HG02678 (cell line): ENCODE measurements at regions not wholly inside any gene's neighbourhood (a gene's known extent, or its start where the extent isn't known, plus 50 kb on each side); places are given as distances from the start of the nearest gene placed in this dataset.
"Not testable (repeated sequence)": the region's sequence is repeated elsewhere in the genome, so short reads cannot be mapped to it uniquely, and the experiment has no call there.

ENCODE experiments used
- ATAC-seq: cut with Tn5 transposase; IDR thresholded peaks from one replicate; pipeline ENCODE4 v1.9.1; 2021; ENCODE audit warnings: mild to moderate bottlenecking, moderate library complexity; ENCODE audit not compliant: unreplicated experiment

- ATAC-seq, result no peak
Measured at GRCh38 chr18:29779096-29779495, 1263.4 kb downstream of the DSC3 start.

GRCh38 chr18:29753379-29753778, 1289.2 kb downstream of the DSC3 start:
- no peak for ATAC-seq

GRCh38 chr18:29749704-29750103, 1292.8 kb downstream of the DSC3 start:
- no peak for ATAC-seq

- ATAC-seq, result no peak
Measured at GRCh38 chr18:29741461-29741860, 1301.1 kb downstream of the DSC3 start.

GRCh38 chr18:29737620-29738019, 1304.9 kb downstream of the DSC3 start:
- no peak for ATAC-seq

GRCh38 chr18:29737190-29737589, 1305.4 kb downstream of the DSC3 start:
- no peak for ATAC-seq

- ATAC-seq, result no peak
Measured at GRCh38 chr18:29730073-29730472, 1312.5 kb downstream of the DSC3 start.

- no peak for ATAC-seq
Measured at GRCh38 chr18:29726646-29727045, 1315.9 kb downstream of the DSC3 start.

GRCh38 chr18:29723486-29723885, 1319.1 kb downstream of the DSC3 start:
- ATAC-seq, result not testable (repeated sequence)

GRCh38 chr18:29715960-29716359, 1326.6 kb downstream of the DSC3 start:
- not testable (repeated sequence) for ATAC-seq

GRCh38 chr18:29712785-29713184, 1329.8 kb downstream of the DSC3 start:
- no peak for ATAC-seq

GRCh38 chr18:29711932-29712331, 1330.6 kb downstream of the DSC3 start:
- no peak for ATAC-seq

- ATAC-seq, result no peak
Measured at GRCh38 chr18:29693334-29693733, 1349.2 kb downstream of the DSC3 start.

- no peak for ATAC-seq
Measured at GRCh38 chr18:29681578-29681977, 1361.0 kb downstream of the DSC3 start.

GRCh38 chr18:29664278-29665036, 1378.1 kb downstream of the DSC3 start:
- no peak for ATAC-seq

GRCh38 chr18:29661924-29662323, 1380.6 kb downstream of the DSC3 start:
- no peak for ATAC-seq

- no peak for ATAC-seq
Measured at GRCh38 chr18:29660777-29661176, 1381.8 kb downstream of the DSC3 start.

- ATAC-seq, result no peak
Measured at GRCh38 chr18:29653671-29654215, 1388.8 kb downstream of the DSC3 start.

GRCh38 chr18:29652797-29653196, 1389.7 kb downstream of the DSC3 start:
- no peak for ATAC-seq

GRCh38 chr18:29651122-29651680, 1391.3 kb downstream of the DSC3 start:
- no peak for ATAC-seq

- no peak for ATAC-seq
Measured at GRCh38 chr18:29648891-29649290, 1393.7 kb downstream of the DSC3 start.

- no peak for ATAC-seq
Measured at GRCh38 chr18:29647700-29648099, 1394.8 kb downstream of the DSC3 start.
